GM18858 (cell line): ENCODE measurements at regions not wholly inside any gene's neighbourhood (a gene's known extent, or its start where the extent isn't known, plus 50 kb on each side); places are given as distances from the start of the nearest gene placed in this dataset.

Experiments
- ATAC-seq: cut with Tn5 transposase; IDR thresholded peaks from one replicate; pipeline ENCODE4 v1.9.1; 2021; ENCODE audit not compliant: unreplicated experiment

DNA sequence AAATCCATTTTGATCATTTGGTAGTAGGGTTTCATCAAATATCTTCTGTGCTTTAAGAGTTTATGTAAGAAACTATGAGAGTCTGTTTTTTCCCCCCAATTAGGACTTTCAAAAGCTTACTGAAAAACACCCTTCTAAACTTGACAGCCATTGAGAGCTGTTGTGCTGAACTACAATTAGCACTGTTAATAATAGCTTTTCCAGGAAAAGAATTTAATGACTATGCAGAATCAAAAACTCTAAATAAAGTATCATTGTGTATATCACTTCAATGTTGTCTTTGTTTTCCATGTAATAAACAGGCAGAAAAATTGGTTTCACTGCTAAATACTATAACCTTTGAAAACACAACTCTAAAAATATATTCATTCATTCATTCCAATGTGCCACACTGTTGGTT is 121.4 kb upstream of the PDE5A start:
- ATAC-seq: no peak

DNA sequence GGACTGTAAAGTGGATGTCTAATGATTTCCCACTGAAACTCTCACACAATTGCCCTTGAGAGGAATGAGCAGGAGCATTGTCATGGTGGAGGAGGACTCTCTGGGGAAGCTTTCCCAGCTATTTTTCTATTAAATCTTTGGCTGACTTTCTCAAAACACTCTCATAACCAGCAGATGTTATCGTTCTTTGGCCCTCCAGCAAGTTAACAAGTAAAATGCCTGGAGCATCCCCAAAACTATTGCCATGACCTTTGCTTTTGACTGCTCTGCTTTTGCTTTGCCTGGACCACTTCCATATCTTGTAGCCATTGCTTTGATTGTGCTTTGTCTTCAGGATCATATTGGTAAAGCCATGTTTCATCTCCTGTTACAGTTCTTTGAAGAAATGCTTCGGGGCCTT is 120.2 kb upstream of the PDE5A start:
- no peak for ATAC-seq

DNA sequence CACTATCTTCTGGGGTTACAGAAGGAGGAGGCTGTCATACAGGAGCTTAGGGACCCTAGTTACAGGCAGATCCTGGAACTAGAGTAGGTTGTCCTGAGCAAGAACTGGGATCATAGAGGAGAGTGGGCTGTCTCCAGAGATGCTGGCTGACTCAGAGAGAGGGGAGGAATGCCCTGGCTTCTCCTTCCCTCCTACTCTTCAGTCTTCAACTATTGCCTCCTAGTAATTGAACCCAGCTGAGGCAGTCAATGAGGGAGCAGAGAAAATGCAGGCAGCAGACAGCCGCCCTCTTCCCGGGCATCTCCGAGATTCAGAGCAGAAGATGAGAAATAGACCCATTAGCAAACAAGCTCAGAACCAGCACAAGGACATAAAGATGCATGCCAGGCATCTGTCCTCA is 118.3 kb upstream of the PDE5A start:
- no peak for ATAC-seq

DNA sequence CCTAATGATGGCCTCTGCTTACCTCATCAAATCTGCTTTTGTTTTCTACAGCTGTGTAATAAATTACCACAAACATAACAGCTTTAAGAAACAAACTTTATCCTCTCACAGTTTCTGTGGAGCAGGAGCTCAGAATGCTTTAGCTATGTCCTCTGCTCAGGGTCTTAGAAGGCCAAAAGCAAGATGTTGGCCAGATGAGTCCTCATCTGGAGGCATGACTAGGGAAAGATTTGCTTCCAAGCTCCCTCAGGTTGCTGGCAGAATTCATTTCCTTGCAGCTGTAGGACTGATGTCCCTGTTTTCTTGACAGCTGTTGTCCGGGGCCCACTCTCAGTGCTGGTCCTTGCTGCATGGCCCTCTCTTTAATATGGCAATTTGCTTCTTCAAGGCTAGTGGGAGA is 116.7 kb upstream of the PDE5A start:
- ATAC-seq: no peak

DNA sequence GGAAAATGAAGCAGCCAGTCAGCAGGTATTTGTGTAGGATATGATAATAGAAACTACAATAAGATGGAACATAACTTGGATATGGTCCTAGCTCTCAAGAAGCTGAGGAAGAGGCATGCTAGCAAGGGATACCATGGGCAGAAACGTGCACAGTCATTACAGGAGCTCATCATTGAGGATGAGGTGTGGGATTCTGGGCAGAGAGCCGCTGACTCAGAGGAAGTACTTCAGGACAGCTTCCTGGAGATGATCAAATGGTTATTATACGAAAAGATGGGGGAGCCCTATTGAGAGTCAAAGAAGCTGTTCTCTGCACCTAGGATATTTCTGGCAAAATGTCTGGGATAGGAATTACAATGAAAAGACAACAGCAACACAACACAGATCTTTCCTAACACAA is 116.0 kb upstream of the PDE5A start:
- no peak for ATAC-seq

DNA sequence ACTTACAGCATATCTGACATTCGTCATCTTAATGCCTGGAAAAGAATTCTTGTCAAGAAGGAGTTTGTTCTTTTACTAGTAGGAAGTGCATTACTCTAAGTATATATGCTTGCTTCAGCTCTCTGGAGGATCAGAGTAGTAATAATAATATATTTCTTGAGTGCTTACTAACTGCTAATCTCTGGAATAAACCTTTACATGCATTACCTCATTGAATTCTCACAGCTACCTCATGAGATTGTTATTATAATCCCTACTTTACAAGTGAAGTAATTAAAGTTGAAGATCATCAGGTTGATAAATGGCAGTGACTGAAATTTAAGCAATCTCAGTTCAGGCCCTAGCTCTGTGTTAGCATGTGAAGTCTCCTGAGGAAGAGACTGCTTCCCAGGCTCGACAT is 115.0 kb upstream of the PDE5A start:
- no peak for ATAC-seq

DNA sequence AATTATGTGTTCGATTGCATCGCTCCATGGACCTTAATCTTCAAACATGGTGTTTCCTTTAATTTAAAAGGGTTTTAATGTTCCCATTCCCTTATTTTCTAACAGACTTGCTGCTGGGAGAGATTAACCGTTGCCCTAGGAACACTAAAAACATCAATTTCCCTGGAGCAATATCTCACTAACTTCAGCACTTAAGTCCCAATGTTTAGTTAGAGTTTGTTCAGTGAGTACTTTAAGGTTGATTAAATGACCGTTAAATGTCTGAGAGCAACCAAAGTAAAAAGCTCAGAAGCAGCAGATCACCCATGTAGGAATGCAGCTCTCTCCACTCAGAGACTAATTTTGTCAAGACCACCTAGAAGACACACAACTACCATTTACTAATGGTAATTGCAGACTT is 111.2 kb upstream of the PDE5A start:
- no peak for ATAC-seq

DNA sequence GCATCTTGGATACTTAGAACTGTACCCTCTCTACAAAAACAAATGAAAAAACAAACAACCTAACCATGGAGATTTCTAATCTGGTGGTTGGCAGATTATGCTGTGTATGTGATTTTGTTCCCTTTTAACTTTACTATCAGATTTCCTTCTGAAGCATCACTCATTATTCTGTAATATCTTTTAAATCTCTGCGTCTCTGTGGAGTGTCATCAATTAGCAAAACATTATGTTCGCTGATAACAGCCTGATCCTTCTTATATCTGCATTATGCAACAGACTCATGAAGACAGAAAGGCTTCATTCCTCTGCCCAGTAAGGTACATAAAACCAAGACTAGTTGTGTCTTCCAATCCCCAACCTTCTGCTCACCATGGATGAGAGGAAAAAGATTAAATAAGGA is 110.3 kb upstream of the PDE5A start:
- no peak for ATAC-seq

DNA sequence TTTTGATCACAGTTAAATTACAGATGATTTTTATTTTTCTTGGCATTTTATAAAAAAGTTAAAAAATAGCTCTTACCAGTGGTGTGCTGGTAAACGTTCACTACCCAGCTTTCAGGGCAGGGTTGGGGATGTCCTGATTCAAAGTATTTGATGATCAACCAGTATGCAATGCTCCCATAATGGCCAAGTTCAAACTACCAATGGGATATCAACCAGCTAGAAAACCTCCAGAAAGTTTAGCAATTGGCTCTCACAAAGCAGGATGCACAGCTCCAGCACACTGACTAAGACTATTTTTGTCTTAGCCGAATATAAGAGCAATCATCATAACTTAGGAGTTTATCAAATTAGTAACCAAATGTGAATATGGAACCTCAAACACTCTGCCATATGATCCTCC is 108.0 kb upstream of the PDE5A start:
- ATAC-seq: no peak

DNA sequence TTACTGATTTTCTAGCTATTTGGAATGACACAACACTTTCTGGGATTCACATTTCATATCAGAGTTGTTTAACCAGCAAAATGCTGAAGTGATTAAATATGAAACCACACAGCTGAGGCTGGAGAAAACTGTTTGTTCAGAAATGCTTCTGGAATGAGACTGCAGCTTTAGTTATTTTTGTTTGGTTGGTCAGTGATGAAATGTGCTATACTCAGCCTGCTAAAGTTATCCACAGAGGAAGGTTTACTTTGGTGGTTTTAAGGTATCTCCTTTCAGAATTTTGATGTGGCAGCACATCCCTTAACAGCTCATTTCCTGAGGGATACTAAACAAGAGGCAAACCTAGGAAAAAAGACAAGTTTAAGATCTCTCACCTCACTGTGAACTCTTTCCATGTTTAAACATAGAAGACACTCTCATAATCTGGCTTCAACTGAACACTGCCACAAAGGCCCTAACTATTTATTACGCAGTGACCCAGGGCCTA is 106.6 kb upstream of the PDE5A start:
- no peak for ATAC-seq

DNA sequence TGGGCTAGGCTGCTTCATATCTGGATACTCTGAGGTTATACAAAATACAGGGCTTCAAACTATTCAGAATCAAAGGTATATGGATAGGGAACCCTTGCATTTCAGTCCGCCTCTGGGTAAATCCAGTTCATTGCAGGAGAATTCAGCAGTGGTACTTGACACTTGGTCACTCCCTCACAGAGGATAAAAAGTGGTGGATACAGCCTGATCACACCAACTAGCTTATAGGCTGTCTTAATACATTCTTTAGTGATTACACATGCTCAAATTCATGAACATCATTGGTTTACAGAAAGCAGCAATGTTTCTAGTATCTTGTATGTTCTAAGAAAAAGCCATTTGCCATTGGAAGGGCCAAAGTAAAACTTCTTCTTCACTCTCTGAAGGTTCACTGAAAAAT is 104.8 kb upstream of the PDE5A start:
- no peak for ATAC-seq

DNA sequence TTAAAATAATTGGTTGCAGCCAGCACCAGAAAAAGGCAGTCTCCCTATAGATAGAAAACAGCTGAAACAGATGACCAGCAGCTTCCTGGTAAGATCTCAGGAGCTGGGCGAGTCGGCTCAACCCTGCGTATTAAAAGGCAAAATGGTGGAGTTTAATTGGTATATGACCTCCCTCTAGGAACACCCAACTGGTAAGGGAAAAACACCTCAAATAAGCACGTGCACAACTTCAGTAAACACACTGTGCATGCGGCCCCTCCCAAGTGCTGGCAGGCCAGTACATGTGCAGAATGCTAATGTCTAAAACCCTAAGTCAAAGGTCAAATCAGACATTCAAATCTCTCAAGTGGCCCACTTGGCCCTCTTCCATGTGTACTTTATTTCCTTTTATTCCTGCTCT is 103.2 kb upstream of the PDE5A start:
- no peak for ATAC-seq

DNA sequence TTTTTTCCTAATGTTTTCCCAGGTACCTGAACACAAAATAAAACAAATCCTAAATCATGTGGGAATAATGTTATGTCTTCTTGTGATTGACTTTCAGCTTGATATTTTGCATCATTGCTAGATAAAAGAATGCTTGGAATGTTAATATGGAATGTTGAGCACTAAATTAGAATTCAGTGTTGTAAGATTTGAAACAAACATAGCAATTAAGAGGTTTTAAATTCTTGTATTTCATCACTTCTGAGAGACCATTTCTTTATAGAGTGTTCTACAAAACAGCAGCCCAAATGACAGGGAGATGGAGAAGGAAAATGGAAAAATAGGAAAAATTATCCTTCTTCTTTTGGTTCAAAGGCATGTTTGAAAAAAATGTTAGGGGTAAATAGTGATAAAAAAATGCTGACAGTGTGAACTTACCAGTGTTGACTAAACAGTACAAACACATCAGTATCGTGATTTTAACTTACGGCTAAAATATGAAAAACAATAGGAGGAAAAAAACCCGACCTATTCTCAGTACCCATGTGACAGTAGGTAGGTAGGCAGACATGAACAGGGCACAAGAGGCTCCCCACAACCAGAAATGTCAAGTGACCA is 102.6 kb upstream of the PDE5A start:
- no peak for ATAC-seq

DNA sequence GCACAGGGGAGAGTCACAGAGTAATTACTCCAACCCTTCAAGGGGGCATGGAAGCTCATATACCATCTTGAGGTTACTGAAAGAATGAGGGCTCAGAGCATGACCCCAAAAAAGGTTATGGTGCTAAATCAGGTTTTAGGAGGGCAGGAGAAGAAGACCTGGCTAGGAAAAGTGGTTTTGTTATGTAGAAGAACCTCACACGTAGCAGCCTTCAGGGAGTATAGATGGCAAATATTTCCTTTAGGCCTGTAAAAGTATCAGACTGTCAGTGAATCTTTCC is 102.0 kb upstream of the PDE5A start:
- no peak for ATAC-seq

DNA sequence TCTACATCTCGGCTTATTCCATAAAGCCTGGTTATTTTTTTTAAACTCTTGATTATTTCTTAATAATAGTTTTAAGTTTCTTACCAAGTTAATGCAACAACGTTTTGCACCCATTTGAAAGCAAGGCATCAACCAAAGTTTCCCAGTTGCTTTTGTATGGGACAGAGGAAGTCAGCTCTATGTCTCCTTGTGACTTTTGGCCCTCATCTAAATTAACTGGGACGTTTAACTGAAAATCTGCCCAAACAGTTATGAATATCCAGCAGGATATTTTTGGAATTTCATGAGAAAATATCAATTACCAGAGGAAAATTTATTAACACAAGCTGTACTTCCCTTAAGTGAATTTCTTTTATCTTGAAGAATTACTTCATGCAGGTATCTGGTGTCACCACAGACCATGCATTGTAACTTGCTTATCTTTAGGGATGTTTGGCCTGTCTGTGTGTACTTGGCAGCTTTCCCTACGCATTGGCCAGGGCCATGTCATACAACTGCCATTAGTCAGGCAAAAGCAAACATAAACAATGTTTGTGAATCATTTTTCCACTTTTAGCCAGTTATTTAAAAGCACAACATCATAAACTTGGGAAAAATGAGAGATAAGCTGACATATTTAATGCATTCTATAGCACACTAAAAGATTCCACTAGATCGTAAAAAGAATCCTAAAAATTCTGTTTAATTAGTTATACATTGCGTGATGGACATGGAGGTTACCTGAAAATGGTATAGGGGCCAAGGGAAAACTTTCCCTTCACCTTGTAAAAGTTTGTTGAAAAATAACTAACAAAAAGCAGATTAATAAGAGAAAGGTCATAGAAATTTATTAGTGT is 101.4 kb upstream of the PDE5A start:
- ATAC-seq: no peak

DNA sequence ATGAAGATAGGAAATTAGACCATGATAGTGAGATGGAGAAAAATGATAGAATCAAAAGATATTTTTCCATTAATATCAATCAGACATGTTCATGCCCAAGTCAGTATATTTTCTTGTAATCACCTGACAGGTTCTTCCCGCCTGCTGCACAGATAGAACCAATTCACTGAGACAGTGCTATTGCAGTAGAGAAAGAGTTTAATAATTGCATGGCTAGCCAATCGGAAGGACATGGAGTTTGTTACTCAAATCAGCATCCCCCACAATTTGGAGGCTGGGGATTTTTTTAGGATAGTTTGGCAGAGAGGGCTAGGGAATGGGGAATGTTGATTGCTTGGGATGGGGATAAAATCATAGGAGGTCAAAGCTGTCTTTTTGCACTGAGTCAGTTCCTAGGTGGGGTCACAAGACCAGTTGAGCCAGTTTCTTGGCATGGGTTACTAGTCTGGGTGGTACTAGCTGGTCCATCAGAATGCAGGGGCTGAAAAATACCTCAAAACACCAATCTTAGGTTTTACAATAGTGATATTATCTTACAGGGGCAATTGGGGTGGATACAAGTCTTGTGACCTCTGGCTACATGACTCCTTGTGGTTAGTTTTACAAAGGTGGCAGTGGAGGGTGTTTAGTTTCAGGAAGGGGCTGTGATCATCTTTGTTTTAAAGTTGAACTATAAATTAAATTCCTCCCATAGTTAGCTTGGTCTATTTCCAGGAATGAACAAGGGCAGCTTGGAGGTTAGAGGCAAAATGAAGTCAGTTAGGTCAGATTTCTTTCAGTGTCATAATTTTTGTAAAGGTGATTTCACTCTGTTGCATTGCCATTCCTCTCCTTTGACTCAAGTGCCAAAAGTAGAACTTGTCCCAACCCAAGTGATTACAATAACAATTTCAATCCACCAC is 100.3 kb upstream of the PDE5A start:
- no peak for ATAC-seq

DNA sequence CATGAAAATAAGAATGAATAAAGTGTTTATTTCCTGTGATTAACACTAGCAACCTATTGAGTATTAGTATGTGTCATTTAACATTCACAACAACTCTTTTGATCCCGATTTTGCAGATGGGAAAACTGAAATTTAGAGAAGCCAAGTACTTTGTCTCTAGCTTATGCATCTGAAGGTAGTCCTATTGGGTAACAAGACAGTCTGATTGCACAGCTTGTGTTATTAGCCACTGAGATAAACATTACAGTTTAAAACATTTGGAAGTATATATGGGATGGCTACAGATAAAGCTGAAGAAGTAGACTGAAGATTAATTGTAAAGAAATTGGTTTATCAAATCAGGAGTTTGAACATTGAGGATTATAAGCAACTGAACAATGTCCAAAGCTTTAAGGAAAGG is 99.6 kb upstream of the PDE5A start:
- no peak for ATAC-seq

DNA sequence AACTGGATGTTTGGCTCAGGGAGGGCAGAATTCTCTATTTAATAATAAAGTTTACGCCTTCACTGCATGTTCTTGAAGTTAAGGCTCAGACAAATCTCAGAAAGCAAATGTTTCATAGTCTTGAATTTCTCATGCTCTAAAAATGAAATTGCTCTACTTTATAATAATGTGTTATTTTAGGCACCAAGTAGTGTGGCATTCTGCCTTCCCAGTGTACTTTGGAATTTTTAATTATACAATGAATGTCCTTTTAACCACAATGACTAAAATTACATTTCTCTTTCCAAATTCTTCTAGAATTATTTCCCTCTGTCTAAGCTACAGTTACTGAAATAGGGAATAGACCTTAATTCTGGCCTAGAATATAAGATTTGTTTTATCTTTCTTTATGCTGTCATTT is 97.9 kb upstream of the PDE5A start:
- no peak for ATAC-seq

DNA sequence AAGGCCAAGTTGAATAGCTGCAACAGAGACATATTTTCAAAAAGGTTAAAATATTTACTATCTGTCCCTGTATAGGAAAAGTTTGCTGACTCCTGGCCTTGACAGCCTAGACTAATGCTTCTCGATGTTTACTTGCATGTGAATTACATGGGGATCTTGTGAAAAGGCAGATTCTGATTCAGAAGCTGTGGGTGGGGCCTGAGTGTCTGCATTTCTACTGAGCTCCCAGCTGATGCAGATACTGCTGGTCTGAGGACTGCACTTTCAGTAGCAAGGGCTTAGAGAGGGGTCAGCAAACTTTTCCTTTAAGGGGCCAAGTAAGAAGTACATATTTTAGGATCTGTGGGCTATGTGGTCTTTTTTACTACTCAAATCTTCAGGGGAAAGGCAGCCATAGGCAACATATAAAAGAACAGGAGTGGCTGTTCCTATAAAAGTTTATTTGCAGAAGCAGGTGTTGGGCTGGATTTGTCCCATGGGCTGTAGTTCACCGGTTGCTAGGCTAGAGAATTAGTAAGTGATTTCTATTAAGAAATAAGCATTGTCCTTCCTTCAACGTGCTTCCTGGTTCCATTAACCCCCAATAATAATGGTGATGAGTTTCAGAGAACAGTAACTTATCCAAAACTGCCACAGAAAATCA is 97.2 kb upstream of the PDE5A start:
- no peak for ATAC-seq

DNA sequence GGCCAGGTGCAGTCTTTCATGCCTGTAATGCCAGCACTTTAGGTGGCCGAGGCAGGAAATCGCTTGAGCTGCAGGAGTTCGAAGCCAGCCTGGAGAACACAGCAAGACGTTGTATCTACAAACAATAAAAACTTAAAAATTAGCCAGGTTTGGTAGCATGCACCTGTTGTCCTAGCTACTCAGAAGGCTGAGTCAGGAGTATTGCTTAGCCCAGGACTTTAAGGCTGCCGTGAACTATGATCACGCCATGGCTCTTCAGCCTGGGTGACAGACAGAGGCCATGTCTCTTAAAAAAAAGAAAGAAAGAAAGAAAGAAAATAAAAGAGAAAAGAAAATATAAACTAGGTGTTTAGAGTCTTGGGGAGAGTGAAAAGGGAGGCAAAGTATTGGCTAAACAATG is 96.4 kb upstream of the PDE5A start:
- ATAC-seq: no peak

DNA sequence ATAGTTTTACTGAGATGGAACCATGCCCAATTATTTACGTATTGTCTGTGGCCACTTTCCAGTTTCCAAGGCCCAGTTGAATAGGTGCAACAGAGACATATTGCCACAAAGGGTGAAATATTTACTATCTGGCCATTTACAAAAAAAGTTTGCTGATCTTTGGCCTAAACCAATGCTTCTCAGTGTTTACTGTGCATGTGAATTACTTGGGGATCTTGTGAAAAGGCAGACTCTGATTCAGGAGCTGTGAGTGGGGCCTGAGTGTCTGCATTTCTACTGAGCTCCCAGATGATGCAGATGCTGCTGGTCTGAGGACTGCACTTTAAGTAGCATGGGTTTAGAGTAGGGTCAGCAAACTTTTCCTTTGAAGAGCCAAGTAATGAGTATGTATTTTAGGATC is 94.1 kb upstream of the PDE5A start:
- no peak for ATAC-seq

DNA sequence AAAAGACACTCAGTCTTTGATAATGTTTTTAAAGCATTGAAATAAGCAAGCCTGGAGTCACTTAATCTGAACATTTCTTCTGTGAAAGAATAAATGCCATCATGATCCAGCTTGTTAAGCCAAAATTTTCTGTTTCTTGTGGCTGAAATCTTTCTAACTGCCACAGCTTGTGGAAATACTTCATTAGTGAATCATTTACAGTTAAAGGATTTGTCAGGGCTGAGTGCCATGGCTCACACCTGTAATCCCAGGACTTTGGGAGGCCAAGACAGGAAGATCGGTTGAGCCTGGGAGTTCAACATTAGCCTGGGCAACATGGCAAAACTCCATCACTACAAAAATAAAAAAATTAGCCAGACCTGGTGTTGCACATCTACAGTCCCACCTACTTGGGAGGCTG is 93.3 kb upstream of the PDE5A start:
- ATAC-seq: no peak
